Duodenal mucosa (tissue), 2 donors: ENCODE measurements at regions not wholly inside any gene's neighbourhood (a gene's known extent, or its start where the extent isn't known, plus 50 kb on each side); places are given as distances from the start of the nearest gene placed in this dataset.

Experiments
- H3K27ac ChIP-seq: one replicate; pipeline ENCODE4 v1.7.0; 2013; ENCODE audit warnings: low read depth, low read length
- H3K27me3 ChIP-seq, 2 donors: one replicate each; pipeline ENCODE4 v1.7.0; 2013; ENCODE audit warnings: low read length in 2 of 2, control low read depth in 1 of 2; ENCODE audit not compliant: insufficient read depth in 2 of 2, control insufficient read depth in 1 of 2
- H3K36me3 ChIP-seq, 2 donors: one replicate each; pipeline ENCODE4 v1.7.0; 2013; ENCODE audit warnings: low read length in 2 of 2, control low read depth in 1 of 2; ENCODE audit not compliant: insufficient read depth in 2 of 2, control insufficient read depth in 1 of 2
- H3K4me1 ChIP-seq, 2 donors: one replicate each; pipeline ENCODE4 v1.7.0; 2013; ENCODE audit warnings: low read length in 2 of 2, control low read depth in 1 of 2; ENCODE audit not compliant: insufficient read depth in 2 of 2, control insufficient read depth in 1 of 2
- H3K4me3 ChIP-seq, 2 donors: one replicate each; pipeline ENCODE4 v1.7.0; 2013; ENCODE audit warnings: low read length in 2 of 2, low read depth in 1 of 2
- H3K9ac ChIP-seq, 2 donors: one replicate each; pipeline ENCODE4 v1.7.0; 2013; ENCODE audit warnings: low read length in 2 of 2, low read depth in 1 of 2
- H3K9me3 ChIP-seq, 2 donors: one replicate each; pipeline ENCODE4 v1.7.0; 2013; ENCODE audit warnings: low read length in 2 of 2, control low read depth in 1 of 2; ENCODE audit not compliant: control insufficient read depth in 1 of 2

GRCh38 chr17:77795685-77796084, 162.8 kb upstream of the TNRC6C start:
- Histone ChIP-seq H3K4me3 (no peak overlapping the region), H3K9ac (no peak overlapping the region), H3K36me3 (no peaks in the 10 kb centered on the region), H3K9me3 (no peaks in the 10 kb centered on the region), H3K4me1 (no peaks in the 10 kb centered on the region), H3K27ac (no peak overlapping the region), H3K27me3 (peaks cover 3 to 8% of the 10 kb centered on the region in 2 donors)

DNA sequence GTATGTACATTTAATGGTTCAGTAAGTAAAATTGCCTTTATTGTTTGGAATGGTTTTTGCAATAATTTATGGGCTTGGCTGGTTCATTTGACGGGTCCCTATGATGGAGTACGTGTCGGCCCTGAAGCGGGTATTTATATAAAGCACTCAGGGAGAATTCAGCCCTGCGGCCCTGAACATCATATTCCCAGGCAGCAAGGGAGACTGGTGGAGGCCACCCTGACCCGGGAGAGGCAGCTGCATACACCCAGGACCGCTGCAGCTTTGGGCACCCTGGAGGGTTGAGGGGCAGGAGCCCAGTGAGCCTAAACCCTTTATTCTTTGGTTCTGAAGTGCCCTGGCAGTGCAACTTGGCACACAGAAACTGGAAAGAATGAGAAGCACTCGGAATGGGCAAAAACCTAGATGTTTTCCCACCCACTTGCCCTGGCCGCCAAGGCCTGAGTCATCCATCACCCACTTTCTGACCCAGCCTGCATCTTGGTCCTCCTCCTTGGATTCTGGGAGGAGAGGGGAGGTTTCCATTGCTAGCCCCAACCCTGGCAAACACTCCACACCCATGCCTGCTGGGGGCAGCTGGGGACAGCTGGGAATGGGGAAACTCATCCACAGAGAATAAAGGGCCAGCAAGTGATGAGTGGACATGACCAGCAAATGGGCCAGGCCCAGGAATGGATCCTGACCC, 162.2 kb upstream of the TNRC6C start:
- Histone ChIP-seq H3K9me3 (no peaks in the 10 kb centered on the region), H3K27ac (no peak overlapping the region), H3K9ac (no peak overlapping the region), H3K27me3 (peaks cover 7 to 8% of the 10 kb centered on the region in 2 donors), H3K36me3 (no peaks in the 10 kb centered on the region), H3K4me3 (no peak overlapping the region), H3K4me1 (no peaks in the 10 kb centered on the region)

- H3K4me3 ChIP-seq = no peak overlapping the region
- no peaks in the 10 kb centered on the region for H3K9me3 ChIP-seq
- no peak overlapping the region for H3K9ac ChIP-seq
- no peak overlapping the region for H3K27ac ChIP-seq
- no peaks in the 10 kb centered on the region for H3K36me3 ChIP-seq
- no peaks in the 10 kb centered on the region for H3K4me1 ChIP-seq
- peaks cover 15 to 19% of the 10 kb centered on the region in 2 donors for H3K27me3 ChIP-seq
Observed at GRCh38 chr17:77798031-77798430, 160.5 kb upstream of the TNRC6C start.

GRCh38 chr17:77798481-77798880, 160.0 kb upstream of the TNRC6C start:
- no peak overlapping the region for H3K4me3 ChIP-seq
- H3K9ac ChIP-seq = no peak overlapping the region
- H3K4me1 ChIP-seq = no peaks in the 10 kb centered on the region
- no peak overlapping the region for H3K27ac ChIP-seq
- no peaks in the 10 kb centered on the region for H3K9me3 ChIP-seq
- H3K36me3 ChIP-seq = no peaks in the 10 kb centered on the region
- H3K27me3 ChIP-seq = peaks cover 15 to 24% of the 10 kb centered on the region in 2 donors

DNA sequence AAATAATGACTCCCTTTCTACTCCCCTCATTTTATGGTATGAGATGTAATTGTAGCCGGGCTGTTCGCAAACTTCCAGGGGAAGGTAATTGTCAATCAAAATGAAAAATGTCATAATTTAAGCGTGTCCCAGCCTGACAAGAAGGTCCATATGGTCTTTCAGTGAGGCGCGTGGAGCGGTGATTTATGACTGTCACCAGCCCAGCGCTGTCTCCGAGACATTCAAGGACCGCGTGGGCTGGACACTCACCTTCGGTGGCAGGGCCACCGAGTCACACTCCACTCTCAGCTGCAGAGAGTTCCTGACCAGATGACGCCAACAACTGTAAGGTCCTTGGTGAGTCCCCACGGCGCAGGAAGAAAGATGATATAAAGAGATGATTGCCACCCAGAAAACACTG, 157.7 kb upstream of the TNRC6C start:
- Histone ChIP-seq H3K4me3 (no peak overlapping the region), H3K4me1 (no peaks in the 10 kb centered on the region), H3K27ac (no peak overlapping the region), H3K36me3 (no peaks in the 10 kb centered on the region), H3K9me3 (no peaks in the 10 kb centered on the region), H3K27me3 (peaks cover 19 to 27% of the 10 kb centered on the region in 2 donors), H3K9ac (no peak overlapping the region)

GRCh38 chr17:77801545-77802332, 156.8 kb upstream of the TNRC6C start:
- H3K27me3 ChIP-seq = peaks cover 19 to 27% of the 10 kb centered on the region in 2 donors
- no peak overlapping the region for H3K27ac ChIP-seq
- no peaks in the 10 kb centered on the region for H3K9me3 ChIP-seq
- H3K4me3 ChIP-seq = no peak overlapping the region
- no peak overlapping the region for H3K9ac ChIP-seq
- H3K4me1 ChIP-seq = no peaks in the 10 kb centered on the region
- H3K36me3 ChIP-seq = no peaks in the 10 kb centered on the region

GRCh38 chr17:77802333-77802615, 156.2 kb upstream of the TNRC6C start:
- Histone ChIP-seq H3K4me3 (no peak overlapping the region), H3K4me1 (no peaks in the 10 kb centered on the region), H3K36me3 (no peaks in the 10 kb centered on the region), H3K27me3 (peaks cover 19 to 27% of the 10 kb centered on the region in 2 donors), H3K9ac (no peak overlapping the region), H3K27ac (no peak overlapping the region), H3K9me3 (no peaks in the 10 kb centered on the region)

GRCh38 chr17:77802811-77803220, 155.7 kb upstream of the TNRC6C start:
- Histone ChIP-seq H3K4me1 (no peaks in the 10 kb centered on the region), H3K27ac (no peak overlapping the region), H3K9ac (no peak overlapping the region), H3K36me3 (no peaks in the 10 kb centered on the region), H3K27me3 (peaks cover 19 to 27% of the 10 kb centered on the region in 2 donors), H3K4me3 (no peak overlapping the region), H3K9me3 (no peaks in the 10 kb centered on the region)

- Histone ChIP-seq H3K4me1 (no peaks in the 10 kb centered on the region), H3K27ac (no peak overlapping the region), H3K9me3 (no peaks in the 10 kb centered on the region), H3K9ac (no peak overlapping the region), H3K36me3 (no peaks in the 10 kb centered on the region), H3K27me3 (peaks cover 19 to 24% of the 10 kb centered on the region in 2 donors), H3K4me3 (no peak overlapping the region)
Observed at GRCh38 chr17:77803726-77804125, 154.8 kb upstream of the TNRC6C start.

GRCh38 chr17:77804796-77805426, 153.6 kb upstream of the TNRC6C start:
- Histone ChIP-seq H3K4me1 (no peaks in the 10 kb centered on the region), H3K9me3 (no peaks in the 10 kb centered on the region), H3K4me3 (no peak overlapping the region), H3K27ac (no peak overlapping the region), H3K27me3 (peaks cover 19 to 20% of the 10 kb centered on the region in 2 donors), H3K9ac (no peak overlapping the region), H3K36me3 (no peaks in the 10 kb centered on the region)
